Lower leg skin (tissue), 4 donors: ENCODE measurements at regions not wholly inside any gene's neighbourhood (a gene's known extent, or its start where the extent isn't known, plus 50 kb on each side); places are given as distances from the start of the nearest gene placed in this dataset.

Source experiments
- DNase-seq, 2 donors: peaks; one replicate each; pipeline ENCODE4 v3.0.0-alpha.2; 2019; ENCODE audit warnings: low spot score in 2 of 2
- H3K4me3 ChIP-seq: fragments of 200-600 bp; sonication (generic); 2 replicates; pipeline ENCODE4 v1.5.1; 2017; ENCODE audit warnings: mild to moderate bottlenecking, low read depth; ENCODE audit not compliant: poor library complexity, severe bottlenecking
- CTCF ChIP-seq, 3 donors: fragments of 450-650 bp; IDR thresholded peaks; one replicate each; pipeline ENCODE4 v1.5.1; 2016; ENCODE audit warnings: antibody characterized with exemption in 3 of 3, mild to moderate bottlenecking in 3 of 3, moderate library complexity in 2 of 3
- POLR2A ChIP-seq, 2 donors: fragments of 450-650 bp; IDR thresholded peaks; one replicate each; pipeline ENCODE4 v1.6.1; 2016 to 2017; ENCODE audit warnings: antibody characterized with exemption in 2 of 2, mild to moderate bottlenecking in 1 of 2, moderate library complexity in 1 of 2
- WGBS, 2 donors: methylation state at CpG; one replicate each; pipeline ENCODE4 v1.1.5; 2018; 5-methylcytosine and 5-hydroxymethylcytosine counted together
- intact Hi-C: fragments of 100-400 bp; cut with DNase I; formaldehyde crosslinking; loops from one replicate; pipeline ENCODE4 v1.15.0; 2023; ENCODE audit warnings: low total_unique reads

DNA sequence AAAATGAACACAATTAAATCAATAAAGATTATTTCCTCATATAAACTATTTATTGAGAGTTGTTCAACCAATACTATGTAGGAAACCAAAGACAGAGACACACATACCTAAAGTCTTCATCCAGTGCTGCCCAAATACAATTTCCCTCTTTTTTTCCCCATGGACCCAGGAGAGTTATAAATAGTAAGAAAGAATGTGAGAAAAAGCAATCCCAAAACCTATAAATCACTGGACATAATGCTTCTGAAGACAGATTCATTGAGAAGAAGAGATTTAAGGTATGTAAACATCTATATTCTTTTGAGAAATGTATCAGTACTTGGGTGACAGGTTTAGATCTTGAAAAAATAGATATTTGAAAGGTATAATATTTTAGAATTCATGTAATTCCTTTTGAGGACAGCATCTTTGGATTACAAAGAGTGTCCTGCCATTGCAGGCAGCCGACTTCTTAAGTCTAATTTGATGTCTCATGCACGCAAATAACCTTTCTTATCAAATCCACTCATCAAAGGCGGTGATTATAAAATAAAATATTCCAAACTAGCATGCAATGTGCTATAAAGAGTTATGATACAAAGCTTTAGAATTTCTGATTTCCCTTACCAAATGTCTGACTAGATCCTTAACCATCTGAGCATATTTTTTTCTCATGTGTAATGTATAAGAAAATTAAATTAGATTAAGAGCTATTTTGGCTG, 739.4 kb downstream of the LIG4 start:
- no peak for TF ChIP-seq CTCF (IDR thresholded peaks at IDR 0.05)
- TF ChIP-seq POLR2A (IDR thresholded peaks at IDR 0.05) = no peak
- H3K4me3 ChIP-seq = no peak overlapping the region
- DNase-seq = no peak
- intact Hi-C loops = no loop called here
- 53 to 60% methylated on average over 3 of the region's 3 CpGs for WGBS, 2 donors

DNA sequence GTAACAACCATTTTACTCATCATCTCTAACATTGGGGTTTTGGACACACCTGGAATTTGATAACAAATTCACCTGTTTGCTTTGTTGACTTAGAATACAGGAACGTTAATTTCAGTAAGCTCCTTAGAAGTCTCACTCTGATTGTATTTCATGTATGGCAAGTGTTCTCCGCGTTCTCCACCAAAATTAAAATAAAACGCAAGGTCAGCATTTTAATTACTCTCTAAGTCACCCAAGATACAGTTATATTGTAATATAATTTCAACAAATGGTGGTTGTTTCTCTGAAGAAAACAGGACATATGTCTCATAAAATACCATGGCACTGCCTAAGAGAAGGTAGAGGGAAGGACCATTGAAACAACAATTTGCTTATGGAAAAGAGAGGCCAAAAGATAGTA, 742.1 kb downstream of the LIG4 start:
- intact Hi-C loops = no loop called here
- DNase-seq = no peak
- no peak for TF ChIP-seq POLR2A (IDR thresholded peaks at IDR 0.05)
- no peak for TF ChIP-seq CTCF (IDR thresholded peaks at IDR 0.05)
- WGBS, 2 donors = 88 to 93% methylated on average over 4 of the region's 4 CpGs
- H3K4me3 ChIP-seq = no peak overlapping the region

- DNase-seq = no peak
- 60 to 74% methylated on average over 3 of the region's 3 CpGs for WGBS, 2 donors
- TF ChIP-seq CTCF (IDR thresholded peaks at IDR 0.05) (no peak), POLR2A (IDR thresholded peaks at IDR 0.05) (no peak)
- no peak overlapping the region for H3K4me3 ChIP-seq
- intact Hi-C loops = no loop called here
Observed at GRCh38 chr13:107466326-107467099, 748.8 kb downstream of the LIG4 start.

DNA sequence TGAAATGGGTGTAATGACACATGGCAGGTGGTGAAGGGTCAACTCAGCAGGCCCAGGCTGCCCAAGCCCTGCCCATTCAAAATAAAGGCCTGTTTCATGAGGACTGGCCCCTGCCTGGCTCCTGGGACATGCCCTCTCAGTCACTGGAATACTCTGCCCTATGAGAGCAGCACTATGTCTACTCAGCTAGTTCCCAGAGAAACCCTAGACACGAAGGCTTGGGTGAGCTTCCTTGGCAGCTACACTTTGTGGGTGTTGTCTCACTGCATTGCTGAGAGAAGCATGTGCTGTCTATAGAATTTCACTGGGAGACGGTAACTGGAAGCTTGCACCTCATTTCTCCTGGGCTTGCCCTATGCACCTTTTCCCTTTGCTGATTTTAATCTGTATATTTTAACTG, 752.8 kb downstream of the LIG4 start:
- intact Hi-C loops = no loop called here
- DNase-seq = no peak
- no peak for TF ChIP-seq CTCF (IDR thresholded peaks at IDR 0.05)
- TF ChIP-seq POLR2A (IDR thresholded peaks at IDR 0.05) = no peak
- no peak overlapping the region for H3K4me3 ChIP-seq
- WGBS, 2 donors = 61 to 62% methylated on average over 2 of the region's 2 CpGs

GRCh38 chr13:107461751-107462150, 753.6 kb downstream of the LIG4 start:
- no peak overlapping the region for H3K4me3 ChIP-seq
- TF ChIP-seq CTCF (IDR thresholded peaks at IDR 0.05) (no peak), POLR2A (IDR thresholded peaks at IDR 0.05) (no peak)
- WGBS, 2 donors = 64 to 74% methylated on average over 1 of the region's 1 CpG
- intact Hi-C loops = no loop called here
- no peak for DNase-seq
